Glomerular endothelial cell (primary cell): ENCODE measurements at regions not wholly inside any gene's neighbourhood (a gene's known extent, or its start where the extent isn't known, plus 50 kb on each side); places are given as distances from the start of the nearest gene placed in this dataset.

Experiments
- DNase-seq: peaks from one replicate; pipeline ENCODE4 v3.0.0-alpha.2; 2011; ENCODE audit warnings: low read depth, low spot score; ENCODE audit errors: extremely low read depth

GRCh38 chr1:219365451-219365850, 191.8 kb downstream of the LYPLAL1 start:
- DNase-seq = no peak

GRCh38 chr1:219362702-219363101, 189.0 kb downstream of the LYPLAL1 start:
- no peak for DNase-seq

GRCh38 chr1:219359126-219359525, 185.4 kb downstream of the LYPLAL1 start:
- no peak for DNase-seq

- no peak for DNase-seq
Measured at GRCh38 chr1:219358080-219358479, 184.4 kb downstream of the LYPLAL1 start.

GRCh38 chr1:219354962-219355361, 181.3 kb downstream of the LYPLAL1 start:
- no peak for DNase-seq

GRCh38 chr1:219352961-219353651, 179.4 kb downstream of the LYPLAL1 start:
- DNase-seq = no peak

GRCh38 chr1:219350172-219350931, 176.7 kb downstream of the LYPLAL1 start:
- DNase-seq = no peak

GRCh38 chr1:219347921-219348391, 174.3 kb downstream of the LYPLAL1 start:
- DNase-seq = no peak

GRCh38 chr1:219347376-219347775, 173.7 kb downstream of the LYPLAL1 start:
- no peak for DNase-seq

GRCh38 chr1:219345953-219346352, 172.3 kb downstream of the LYPLAL1 start:
- DNase-seq = no peak

- no peak for DNase-seq
Measured at GRCh38 chr1:219342836-219343235, 169.2 kb downstream of the LYPLAL1 start.

- no peak for DNase-seq
Measured at GRCh38 chr1:219340796-219341195, 167.1 kb downstream of the LYPLAL1 start.

- no peak for DNase-seq
Measured at GRCh38 chr1:219339466-219339865, 165.8 kb downstream of the LYPLAL1 start.

GRCh38 chr1:219337588-219337987, 163.9 kb downstream of the LYPLAL1 start:
- no peak for DNase-seq

GRCh38 chr1:219333626-219334025, 159.9 kb downstream of the LYPLAL1 start:
- no peak for DNase-seq

GRCh38 chr1:219331424-219331823, 157.7 kb downstream of the LYPLAL1 start:
- DNase-seq = no peak

GRCh38 chr1:219330669-219331068, 157.0 kb downstream of the LYPLAL1 start:
- DNase-seq = no peak

- DNase-seq = no peak
Measured at GRCh38 chr1:219330001-219330400, 156.3 kb downstream of the LYPLAL1 start.

- DNase-seq = no peak
Measured at GRCh38 chr1:219329578-219329977, 155.9 kb downstream of the LYPLAL1 start.

GRCh38 chr1:219326843-219327242, 153.2 kb downstream of the LYPLAL1 start:
- no peak for DNase-seq

- DNase-seq = no peak
Measured at GRCh38 chr1:219325368-219325742, 151.7 kb downstream of the LYPLAL1 start.
